ENCODE measurements at regions not wholly inside any gene's neighbourhood (a gene's known extent, or its start where the extent isn't known, plus 50 kb on each side); places are given as distances from the start of the nearest gene placed in this dataset.

DNA sequence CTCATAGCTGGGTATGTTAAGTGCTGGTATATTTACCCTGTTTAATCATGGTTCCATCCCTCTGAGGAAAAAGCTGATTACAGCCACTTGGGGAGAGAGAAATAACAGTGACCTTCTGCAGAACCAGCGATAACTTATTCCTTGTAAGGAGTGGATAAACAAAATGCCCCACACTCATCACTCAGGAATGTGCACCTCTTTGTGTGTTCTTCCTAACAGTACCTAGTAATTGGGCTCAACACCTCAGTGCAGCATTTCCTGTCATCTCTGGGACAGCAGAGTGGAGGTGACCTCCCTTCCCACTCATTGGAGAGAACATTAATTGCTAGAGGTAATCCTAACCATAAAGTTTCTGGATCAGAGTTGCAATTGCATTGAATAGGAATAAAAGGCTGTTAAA is 112.5 kb upstream of the F3 start:
- H3K9me3 ChIP-seq (ENCODE audit: low read depth), result no peaks in the 10 kb centered on the region
- WGBS, 2 experiments (ENCODE audit: low coverage in 1 of 2, low lambda C conversion rate in 2 of 2, missing lambda C conversion rate in 2 of 2), result 38 to 67% methylated on average over 1 of the region's 1 CpG
- DNase-seq, result peak; percentile 23
- peaks cover 23% of the 10 kb centered on the region for H3F3A ChIP-seq (ENCODE audit: insufficient read depth)
- no peaks in the 10 kb centered on the region for H3K27me3 ChIP-seq (replicated peaks; ENCODE audit: insufficient read depth)
- peaks cover 37% of the 10 kb centered on the region for H3K4me1 ChIP-seq (ENCODE audit: insufficient read depth)
- H4K20me1 ChIP-seq (ENCODE audit: insufficient read depth), result no peaks in the 10 kb centered on the region
- no peak overlapping the region for H2AFZ ChIP-seq
- TF ChIP-seq EZH2phosphoT487 (IDR thresholded peaks at IDR 0.05; ENCODE audit: insufficient read depth, low read depth) (no peak), EZH2 (IDR thresholded peaks at IDR 0.05; ENCODE audit: insufficient read depth, poor library complexity, severe bottlenecking) (no peak)
- H3K36me3 ChIP-seq (ENCODE audit: low read depth), result no peaks in the 10 kb centered on the region
- no peaks in the 10 kb centered on the region for H3K9me2 ChIP-seq (ENCODE audit: insufficient read depth)
- H3K4me3 ChIP-seq, result no peak overlapping the region
- no peak overlapping the region for H3K4me2 ChIP-seq (ENCODE audit: unreplicated experiment)
- H3K9ac ChIP-seq, result no peak overlapping the region
- in situ Hi-C loops (cut with MboI), result no loop called here
- no peak overlapping the region for H3K27ac ChIP-seq
- no peaks in the 10 kb centered on the region for H3K79me2 ChIP-seq (ENCODE audit: insufficient read depth)

DNA sequence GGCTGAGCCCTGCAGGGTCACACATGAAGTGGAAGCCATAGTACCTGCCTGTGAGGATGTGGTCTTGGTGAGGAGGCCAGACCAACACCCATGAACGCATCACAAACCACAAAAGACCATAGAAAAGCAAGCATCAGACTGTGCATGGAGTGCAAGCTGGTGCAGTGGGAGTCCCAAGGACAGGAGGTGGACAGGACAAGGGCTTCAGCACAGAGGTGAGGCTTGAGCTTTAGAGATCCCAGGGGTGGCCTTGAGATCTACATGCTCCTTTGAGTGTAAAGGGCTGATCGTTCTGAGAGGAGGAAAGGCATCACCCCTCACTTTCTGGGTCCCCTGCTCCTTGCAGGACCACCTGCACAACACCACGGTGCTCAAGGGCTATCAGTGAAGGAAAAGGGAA is 111.9 kb upstream of the F3 start:
- no peaks in the 10 kb centered on the region for H4K20me1 ChIP-seq (ENCODE audit: insufficient read depth)
- no peaks in the 10 kb centered on the region for H3K27me3 ChIP-seq (replicated peaks; ENCODE audit: insufficient read depth)
- H3K9ac ChIP-seq, result no peak overlapping the region
- H3K4me1 ChIP-seq (ENCODE audit: insufficient read depth), result peaks cover 39% of the 10 kb centered on the region
- no peak overlapping the region for H3K4me3 ChIP-seq
- DNase-seq, result no peak
- no peaks in the 10 kb centered on the region for H3K9me3 ChIP-seq (ENCODE audit: low read depth)
- H3F3A ChIP-seq (ENCODE audit: insufficient read depth), result peaks cover 22% of the 10 kb centered on the region
- no peak overlapping the region for H2AFZ ChIP-seq
- H3K9me2 ChIP-seq (ENCODE audit: insufficient read depth), result no peaks in the 10 kb centered on the region
- no peak overlapping the region for H3K27ac ChIP-seq
- no peaks in the 10 kb centered on the region for H3K79me2 ChIP-seq (ENCODE audit: insufficient read depth)
- no peak for TF ChIP-seq EZH2phosphoT487 (IDR thresholded peaks at IDR 0.05; ENCODE audit: insufficient read depth, low read depth)
- no peak for TF ChIP-seq EZH2 (IDR thresholded peaks at IDR 0.05; ENCODE audit: insufficient read depth, poor library complexity, severe bottlenecking)
- in situ Hi-C loops (cut with MboI), result no loop called here
- H3K36me3 ChIP-seq (ENCODE audit: low read depth), result no peaks in the 10 kb centered on the region
- H3K4me2 ChIP-seq (ENCODE audit: unreplicated experiment), result no peak overlapping the region
- WGBS, 2 experiments (ENCODE audit: low coverage in 1 of 2, low lambda C conversion rate in 2 of 2, missing lambda C conversion rate in 2 of 2), result 78 to 93% methylated on average over 3 of the region's 3 CpGs

GRCh38 chr1:94651076-94651475 is 109.5 kb upstream of the F3 start:
- no peaks in the 10 kb centered on the region for H3K9me2 ChIP-seq (ENCODE audit: insufficient read depth)
- WGBS, 2 experiments (ENCODE audit: low coverage in 1 of 2, low lambda C conversion rate in 2 of 2, missing lambda C conversion rate in 2 of 2), result 98 to 99% methylated on average over 2 of the region's 2 CpGs
- no peak overlapping the region for H3K27ac ChIP-seq
- no peak overlapping the region for H2AFZ ChIP-seq
- no peaks in the 10 kb centered on the region for H3K27me3 ChIP-seq (replicated peaks; ENCODE audit: insufficient read depth)
- no peaks in the 10 kb centered on the region for H3K36me3 ChIP-seq (ENCODE audit: low read depth)
- H3K9me3 ChIP-seq (ENCODE audit: low read depth), result no peaks in the 10 kb centered on the region
- TF ChIP-seq EZH2phosphoT487 (IDR thresholded peaks at IDR 0.05; ENCODE audit: insufficient read depth, low read depth) (no peak), EZH2 (IDR thresholded peaks at IDR 0.05; ENCODE audit: insufficient read depth, poor library complexity, severe bottlenecking) (no peak)
- no peak overlapping the region for H3K9ac ChIP-seq
- in situ Hi-C loops (cut with MboI), result no loop called here
- no peak for DNase-seq
- H3K4me2 ChIP-seq (ENCODE audit: unreplicated experiment), result no peak overlapping the region
- H4K20me1 ChIP-seq (ENCODE audit: insufficient read depth), result no peaks in the 10 kb centered on the region
- no peaks in the 10 kb centered on the region for H3K79me2 ChIP-seq (ENCODE audit: insufficient read depth)
- H3K4me1 ChIP-seq (ENCODE audit: insufficient read depth), result peaks cover 49% of the 10 kb centered on the region
- H3K4me3 ChIP-seq, result no peak overlapping the region
- H3F3A ChIP-seq (ENCODE audit: insufficient read depth), result peaks cover 23% of the 10 kb centered on the region

DNA sequence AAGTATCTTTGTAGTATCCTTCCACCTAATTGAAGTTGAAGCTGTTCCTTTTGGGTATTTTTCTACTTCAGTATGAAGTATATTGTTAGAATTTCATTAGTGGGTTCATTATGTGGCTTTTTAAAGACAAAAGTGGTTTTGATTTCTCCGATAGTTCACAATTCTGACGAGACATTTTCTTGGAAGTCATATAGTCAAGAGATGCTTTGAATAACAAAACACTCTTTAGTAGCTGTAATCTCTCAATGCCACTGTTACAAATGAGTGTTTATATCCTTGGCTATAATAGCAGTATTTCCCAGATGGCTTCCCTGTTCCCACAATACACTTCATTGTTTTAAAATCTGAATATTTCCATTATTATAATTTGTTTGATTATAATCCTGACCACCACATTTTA is 108.7 kb upstream of the F3 start:
- H3K9ac ChIP-seq, result no peak overlapping the region
- no peaks in the 10 kb centered on the region for H3K9me3 ChIP-seq (ENCODE audit: low read depth)
- no peaks in the 10 kb centered on the region for H3K36me3 ChIP-seq (ENCODE audit: low read depth)
- in situ Hi-C loops (cut with MboI), result no loop called here
- H3K27me3 ChIP-seq (replicated peaks; ENCODE audit: insufficient read depth), result no peaks in the 10 kb centered on the region
- 98 to 100% methylated on average over 2 of the region's 2 CpGs for WGBS, 2 experiments (ENCODE audit: low coverage in 1 of 2, low lambda C conversion rate in 2 of 2, missing lambda C conversion rate in 2 of 2)
- TF ChIP-seq EZH2 (IDR thresholded peaks at IDR 0.05; ENCODE audit: insufficient read depth, poor library complexity, severe bottlenecking) (no peak), EZH2phosphoT487 (IDR thresholded peaks at IDR 0.05; ENCODE audit: insufficient read depth, low read depth) (no peak)
- H3K9me2 ChIP-seq (ENCODE audit: insufficient read depth), result no peaks in the 10 kb centered on the region
- no peak overlapping the region for H3K4me2 ChIP-seq (ENCODE audit: unreplicated experiment)
- no peak overlapping the region for H2AFZ ChIP-seq
- DNase-seq, result no peak
- no peak overlapping the region for H3K4me3 ChIP-seq
- no peak overlapping the region for H3K27ac ChIP-seq
- H4K20me1 ChIP-seq (ENCODE audit: insufficient read depth), result no peaks in the 10 kb centered on the region
- H3K4me1 ChIP-seq (ENCODE audit: insufficient read depth), result peaks cover 56% of the 10 kb centered on the region
- H3F3A ChIP-seq (ENCODE audit: insufficient read depth), result peaks cover 30% of the 10 kb centered on the region
- H3K79me2 ChIP-seq (ENCODE audit: insufficient read depth), result no peaks in the 10 kb centered on the region
